ENCODE measurements at regions not wholly inside any gene's neighbourhood (a gene's known extent, or its start where the extent isn't known, plus 50 kb on each side); places are given as distances from the start of the nearest gene placed in this dataset.

DNA sequence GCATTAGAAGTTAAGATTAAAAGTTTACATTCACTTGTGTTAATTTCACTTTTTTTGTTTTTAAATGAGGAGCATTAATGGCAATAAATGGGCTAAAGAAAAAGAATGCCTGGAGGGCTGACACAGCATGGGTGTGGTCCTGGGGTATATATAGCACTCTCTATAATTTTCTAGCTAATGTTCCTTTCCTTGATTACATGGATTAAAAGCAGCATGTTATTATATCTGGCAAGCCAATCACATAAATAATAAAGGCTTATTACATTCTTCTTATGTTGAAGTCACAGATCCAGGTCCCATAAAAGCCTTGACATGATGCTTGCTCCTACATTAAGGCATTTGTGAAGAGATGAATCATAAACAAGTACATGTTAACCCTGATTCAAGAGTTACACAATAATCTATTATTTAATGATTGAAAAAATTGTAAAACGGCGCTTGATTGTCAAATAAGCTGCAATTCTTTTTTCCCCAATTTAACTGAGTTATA is 91.4 kb downstream of the LYPLAL1 start:
- no peak for FAIRE-seq

GRCh38 chr1:219264561-219264960 is 90.9 kb downstream of the LYPLAL1 start:
- no peak for FAIRE-seq
